HepG2 (cell line): ENCODE measurements at regions not wholly inside any gene's neighbourhood (a gene's known extent, or its start where the extent isn't known, plus 50 kb on each side); places are given as distances from the start of the nearest gene placed in this dataset.

ENCODE experiments used
- ATAC-seq: fragments of 200-7000 bp; cut with Tn5 transposase; 3 replicates; pipeline ENCODE4 v1.9.1; 2020; ENCODE audit warnings: mild to moderate bottlenecking, moderate library complexity
- BruUV-seq: library from RNA; stranded (reverse); fragments of 400-500 nt; replicated peaks from 2 replicates; lab custom pipeline; 2021; lab: Mats Ljungman, UMichigan
- CTCF ChIA-PET: fragments of 300-600 bp; formaldehyde crosslinking; extraction: SDS; loops from one replicate; lab custom pipeline; 2021; ENCODE audit warnings: low total read pairs, inconsistent platforms, low intra/inter-chr PET ratio; lab: Yijun Ruan, JAX
- POLR2A ChIA-PET: fragments of 350-600 bp; sonication (Branson Sonifier 250); formaldehyde crosslinking; loops from one replicate; lab custom pipeline; 2020; ENCODE audit warnings: antibody characterized with exemption, inconsistent platforms; lab: Yijun Ruan, JAX
- DNase-seq: peaks from one replicate; pipeline ENCODE4 v3.0.0-alpha.2; 2015; ENCODE audit warnings: low spot score
- FAIRE-seq: peaks from 3 replicates; lab custom pipeline; 2011; peaks lifted over from hg19 to GRCh38; lab: Jason Lieb, UNC
- H2AFZ ChIP-seq: one replicate; pipeline ENCODE4 v1.6.1; 2011; ENCODE audit warnings: low read length, inconsistent platforms
- H3K27ac ChIP-seq: fragments of 300-600 bp; 3 replicates; pipeline ENCODE4 v1.8.0; 2011; ENCODE audit warnings: mixed run types, mild to moderate bottlenecking, mixed read lengths, low read length, inconsistent platforms; ENCODE audit not compliant: insufficient read depth; ENCODE audit errors: extremely low read length
- H3K27me3 ChIP-seq, 2 experiments: fragments of 200-600 bp in 1 of 2; 2 replicates in 1 of 2; 3 replicates in 1 of 2; pipeline versions ENCODE4 v1.6.0 to v1.8.0; 2011; ENCODE audit warnings: low read length in 2 of 2, mild to moderate bottlenecking in 2 of 2, moderate library complexity in 2 of 2, inconsistent platforms in 1 of 2; ENCODE audit not compliant: insufficient read depth in 2 of 2, control insufficient read depth in 1 of 2
- H3K36me3 ChIP-seq, 2 experiments: fragments of 200-600 bp in 1 of 2; replicated peaks in 1 of 2; 2 replicates in 1 of 2; 3 replicates in 1 of 2; pipeline versions ENCODE4 v1.5.1 to v1.8.0; 2011; ENCODE audit warnings: low read length in 2 of 2, inconsistent platforms in 1 of 2; ENCODE audit not compliant: insufficient read depth in 2 of 2, control insufficient read depth in 1 of 2
- H3K4me1 ChIP-seq: 2 replicates; pipeline ENCODE4 v1.5.1; 2012; ENCODE audit warnings: low read length, inconsistent platforms; ENCODE audit not compliant: insufficient read depth
- H3K4me2 ChIP-seq: 2 replicates; pipeline ENCODE4 v1.6.0; 2011; ENCODE audit warnings: low read depth, low read length, inconsistent platforms
- H3K4me3 ChIP-seq, 3 experiments: fragments of 200-600 bp in 1 of 3; sonication (generic), shearing (Covaris generic) in 1 of 3; replicated peaks in 1 of 3; 2 replicates each; pipeline ENCODE4 v1.5.1; 2011 to 2016; ENCODE audit warnings: low read length in 3 of 3, inconsistent platforms in 2 of 3, low read depth in 2 of 3, mild to moderate bottlenecking in 2 of 3, control low read depth in 1 of 3, mixed read lengths in 1 of 3; ENCODE audit not compliant: insufficient read depth in 1 of 3
- H3K79me2 ChIP-seq: one replicate; pipeline ENCODE4 v1.6.1; 2011; ENCODE audit warnings: low read length, inconsistent platforms; ENCODE audit not compliant: insufficient read depth
- H3K9ac ChIP-seq: 2 replicates; pipeline ENCODE4 v1.6.0; 2011; ENCODE audit warnings: mild to moderate bottlenecking, low read depth, low read length, inconsistent platforms; ENCODE audit not compliant: insufficient read depth
- H3K9me3 ChIP-seq: 2 replicates; pipeline ENCODE4 v1.5.1; 2012; ENCODE audit warnings: mild to moderate bottlenecking, low read length
- H4K20me1 ChIP-seq: 2 replicates; pipeline ENCODE4 v1.6.0; 2011; ENCODE audit warnings: inconsistent platforms, mild to moderate bottlenecking, low read length, moderate library complexity; ENCODE audit not compliant: insufficient read depth
- HIVEP1 ChIP-seq: sonication (generic); formaldehyde crosslinking; IDR thresholded peaks from 2 replicates; pipeline ENCODE4 v1.4.0; 2020; ENCODE audit warnings: mild to moderate bottlenecking, missing genetic modification reagents
- MAFF ChIP-seq: IDR thresholded peaks from 2 replicates; pipeline ENCODE4 v1.6.1; 2011; ENCODE audit warnings: low read depth, low read length, improper control_type of control experiment
- MAFK ChIP-seq, 2 experiments: IDR thresholded peaks in 1 of 2; conservative IDR thresholded peaks in 1 of 2; 2 replicates each; pipeline ENCODE4 v1.6.1; 2011; ENCODE audit warnings: improper control_type of control experiment in 2 of 2, low read length in 2 of 2
- PHF20 ChIP-seq: sonication (generic); formaldehyde crosslinking; IDR thresholded peaks from 2 replicates; pipeline ENCODE4 v1.5.0; 2020; ENCODE audit warnings: mild to moderate bottlenecking, missing genetic modification reagents
- SMC3 ChIP-seq: IDR thresholded peaks from 2 replicates; pipeline ENCODE4 v1.6.1; 2011; ENCODE audit warnings: low read length, improper control_type of control experiment
- SNRNP70 ChIP-seq: fragments of 200-400 bp; formaldehyde crosslinking; IDR thresholded peaks from 2 replicates; pipeline ENCODE4 v1.6.1; 2017; ENCODE audit warnings: mild to moderate bottlenecking, low read depth, low read length, moderate library complexity
- STAG1 ChIP-seq: sonication (generic); formaldehyde crosslinking; IDR thresholded peaks from 2 replicates; pipeline ENCODE4 v1.4.0; 2020; ENCODE audit warnings: missing genetic modification reagents
- ZNF180 ChIP-seq: sonication (generic); formaldehyde crosslinking; IDR thresholded peaks from 2 replicates; pipeline ENCODE4 v1.4.0; 2020; ENCODE audit warnings: low read depth, missing genetic modification reagents, borderline replicate concordance
- ZNF354B ChIP-seq: sonication (generic); formaldehyde crosslinking; IDR thresholded peaks from 2 replicates; pipeline ENCODE4 v1.8.0; 2022; ENCODE audit warnings: mild to moderate bottlenecking, missing genetic modification reagents
- ZNF766 ChIP-seq: sonication (generic); formaldehyde crosslinking; IDR thresholded peaks from 2 replicates; pipeline ENCODE4 v1.5.0; 2020; ENCODE audit warnings: missing genetic modification reagents, borderline replicate concordance
- whole genome bisulfite sequencing: methylation state at CpG from one replicate; pipeline ENCODE4 v1.1.6; 2017; ENCODE audit warnings: low lambda C conversion rate; 5-methylcytosine and 5-hydroxymethylcytosine counted together
- in situ Hi-C: cut with HindIII; loops from 2 replicates; pipeline ENCODE4 v1.10.0; 2017; ENCODE audit warnings: low pct_unique_long_range_greater_than_20kb; ENCODE audit not compliant: extremely low pct_ligation_motif_present
- intact Hi-C: fragments of 100-400 bp; cut with micrococcal nuclease; formaldehyde crosslinking; loops from one replicate; pipeline ENCODE4 v1.10.0; 2022; ENCODE audit not compliant: unreplicated experiment
- TF ChIP-seq, protein P1 (sequence below), 2 experiments: fragments of 450-650 bp in 1 of 2; sonication (generic) in 1 of 2; formaldehyde crosslinking; IDR thresholded peaks; 2 replicates each; pipeline versions ENCODE4 v1.5.0 to v1.8.0; 2020 to 2022; ENCODE audit warnings: mild to moderate bottlenecking in 1 of 2, missing genetic modification reagents in 1 of 2
- TF ChIP-seq, protein P2 (sequence below): sonication (generic); formaldehyde crosslinking; IDR thresholded peaks from 2 replicates; pipeline ENCODE4 v1.4.0; 2020; ENCODE audit warnings: mild to moderate bottlenecking, missing genetic modification reagents

DNA sequence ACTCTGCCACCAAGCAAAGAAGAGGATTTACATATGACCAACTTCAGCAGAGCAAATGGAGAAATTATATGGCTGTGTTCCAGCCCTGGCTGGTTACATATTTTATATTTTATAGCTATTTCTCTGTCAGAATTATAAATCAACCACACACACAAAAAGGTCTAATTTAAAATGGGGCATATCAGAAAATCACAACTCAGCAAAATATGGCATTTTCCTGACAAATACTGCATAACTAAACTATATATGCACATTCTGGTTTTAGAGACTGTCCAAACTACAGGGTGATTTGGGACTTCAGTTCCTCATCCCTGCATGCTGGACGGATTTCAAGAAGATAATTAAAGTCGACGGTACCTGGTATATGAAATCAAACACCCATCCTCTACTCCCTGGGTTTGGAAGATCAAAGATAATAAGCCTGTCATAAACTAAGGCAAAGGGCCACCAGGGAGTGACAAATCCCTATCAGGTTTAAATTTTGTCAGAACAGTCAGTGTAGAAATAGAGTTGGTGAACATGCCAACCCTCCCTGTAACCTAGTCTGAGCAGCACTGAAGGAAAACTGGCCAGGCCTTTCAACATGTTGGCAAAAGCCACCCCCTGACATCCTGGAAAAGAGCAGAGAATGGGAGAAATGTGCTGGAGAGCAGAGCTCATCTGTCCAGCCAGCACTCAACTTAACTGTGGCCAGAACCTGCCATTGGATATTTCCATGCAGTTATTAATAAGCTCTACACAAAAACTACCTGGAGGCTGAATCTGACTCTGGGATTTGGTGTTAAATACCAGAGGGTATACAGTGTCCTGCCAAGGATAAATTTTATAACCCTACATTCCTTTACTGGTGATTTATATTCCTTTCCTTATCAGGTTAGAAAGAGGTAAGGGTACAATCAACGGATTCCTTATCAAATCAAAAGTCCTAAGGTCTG lies 235.7 kb downstream of the ENC1 start:
- Histone ChIP-seq H2AFZ (no peak overlapping the region), H3K9ac (no peak overlapping the region), H3K4me1 (peaks cover 48% of the 10 kb centered on the region), H4K20me1 (no peaks in the 10 kb centered on the region), H3K4me3 (no peak overlapping the region), H3K27me3 (no peaks in the 10 kb centered on the region), H3K9me3 (no peaks in the 10 kb centered on the region), H3K79me2 (no peaks in the 10 kb centered on the region), H3K27ac (no peak overlapping the region), H3K36me3 (no peaks in the 10 kb centered on the region), H3K4me2 (no peak overlapping the region)
- intact Hi-C loops (loop anchor here (5.0 kb wide), 1 partner anchor 177 kb away; no protein-coding TSS in a partner anchor), in situ Hi-C loops (no loop called here)
- no peak for FAIRE-seq
- DNase-seq, result no peak
- no TSS peak for BruUV-seq
- 90% methylated on average over 4 of the region's 4 CpGs for WGBS
- CTCF ChIA-PET, result no interaction called here
- POLR2A ChIA-PET, result no interaction called here
- TF ChIP-seq MAFF (peak; percentile 84), STAG1 (CRISPR knock-in tag) (peak; percentile 36), ZNF766 (CRISPR knock-in tag) (no peak), MAFK (conservative IDR thresholded peaks at IDR 0.05 in 1 of 2, IDR thresholded peaks at IDR 0.05 in 1 of 2; ENCODE audit: low read length in 2 of 2) (peak; percentile 78 to 88), SMC3 (0 out of 2 replicates have a peak, but pooled peaks have one; percentile 7)
- ATAC-seq, result no peak

DNA sequence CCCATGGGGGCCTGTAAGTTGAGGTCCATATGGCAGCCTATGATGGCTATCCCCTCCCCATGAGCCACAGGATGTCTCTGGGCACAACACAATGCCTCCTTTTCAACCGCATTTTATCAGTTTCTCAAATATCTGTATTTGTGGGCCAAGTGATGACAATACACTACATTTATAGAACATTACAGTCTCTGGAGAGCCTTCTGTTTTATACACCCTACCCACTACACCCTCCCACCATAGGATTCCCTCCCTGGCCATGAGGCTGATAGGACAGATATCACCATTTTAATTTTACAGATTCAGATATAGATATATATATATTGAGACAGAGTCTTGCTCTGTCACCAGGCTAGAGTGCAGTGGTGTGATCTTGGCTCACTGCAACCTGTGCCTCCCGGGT lies 236.8 kb downstream of the ENC1 start:
- no peak for DNase-seq
- POLR2A ChIA-PET, result no interaction called here
- H3K79me2 ChIP-seq, result no peaks in the 10 kb centered on the region
- CTCF ChIA-PET, result no interaction called here
- intact Hi-C loops (no loop called here), in situ Hi-C loops (no loop called here)
- H4K20me1 ChIP-seq, result no peaks in the 10 kb centered on the region
- H3K36me3 ChIP-seq, result no peaks in the 10 kb centered on the region
- H2AFZ ChIP-seq, result no peak overlapping the region
- no peaks in the 10 kb centered on the region for H3K27me3 ChIP-seq
- no TSS peak for BruUV-seq
- H3K27ac ChIP-seq, result no peak overlapping the region
- no peak overlapping the region for H3K4me3 ChIP-seq
- TF ChIP-seq ZNF180 (CRISPR knock-in tag) (no peak), SNRNP70 (no peak), ZNF354B (no peak), PHF20 (CRISPR knock-in tag) (no peak), HIVEP1 (no peak)
- TF ChIP-seq, protein P1, sequence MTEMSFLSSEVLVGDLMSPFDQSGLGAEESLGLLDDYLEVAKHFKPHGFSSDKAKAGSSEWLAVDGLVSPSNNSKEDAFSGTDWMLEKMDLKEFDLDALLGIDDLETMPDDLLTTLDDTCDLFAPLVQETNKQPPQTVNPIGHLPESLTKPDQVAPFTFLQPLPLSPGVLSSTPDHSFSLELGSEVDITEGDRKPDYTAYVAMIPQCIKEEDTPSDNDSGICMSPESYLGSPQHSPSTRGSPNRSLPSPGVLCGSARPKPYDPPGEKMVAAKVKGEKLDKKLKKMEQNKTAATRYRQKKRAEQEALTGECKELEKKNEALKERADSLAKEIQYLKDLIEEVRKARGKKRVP (CRISPR knock-in tag; IDR thresholded peaks at IDR 0.05), result no peak
- TF ChIP-seq, protein P2, sequence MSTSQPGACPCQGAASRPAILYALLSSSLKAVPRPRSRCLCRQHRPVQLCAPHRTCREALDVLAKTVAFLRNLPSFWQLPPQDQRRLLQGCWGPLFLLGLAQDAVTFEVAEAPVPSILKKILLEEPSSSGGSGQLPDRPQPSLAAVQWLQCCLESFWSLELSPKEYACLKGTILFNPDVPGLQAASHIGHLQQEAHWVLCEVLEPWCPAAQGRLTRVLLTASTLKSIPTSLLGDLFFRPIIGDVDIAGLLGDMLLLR (CRISPR knock-in tag), result no peak
- WGBS, result 88% methylated on average over 2 of the region's 2 CpGs
- no peaks in the 10 kb centered on the region for H3K9me3 ChIP-seq
- peaks cover 37% of the 10 kb centered on the region for H3K4me1 ChIP-seq
- no peak overlapping the region for H3K4me2 ChIP-seq
- no peak for FAIRE-seq
- no peak for ATAC-seq
- no peak overlapping the region for H3K9ac ChIP-seq
